Trophoblast cell (in vitro differentiated cells and primary cell): ENCODE measurements at regions not wholly inside any gene's neighbourhood (a gene's known extent, or its start where the extent isn't known, plus 50 kb on each side); places are given as distances from the start of the nearest gene placed in this dataset.

Experiments used
- DNase-seq, 2 donors: peaks; one replicate each; pipeline ENCODE4 v3.0.0-alpha.2; 2016
- H2AFZ ChIP-seq: 2 replicates; pipeline ENCODE4 v1.6.1; 2013; ENCODE audit warnings: low read length, moderate library complexity, mild to moderate bottlenecking; ENCODE audit not compliant: insufficient read depth, poor library complexity
- H2AK5ac ChIP-seq: 2 replicates; pipeline ENCODE4 v1.6.1; 2013; ENCODE audit warnings: mild to moderate bottlenecking, low read length
- H2BK120ac ChIP-seq: 2 replicates; pipeline ENCODE4 v1.6.1; 2013; ENCODE audit warnings: low read length, mild to moderate bottlenecking, moderate library complexity; ENCODE audit not compliant: insufficient read depth, poor library complexity
- H2BK12ac ChIP-seq: 2 replicates; pipeline ENCODE4 v1.6.1; 2013; ENCODE audit warnings: mild to moderate bottlenecking, low read length, moderate library complexity
- H2BK5ac ChIP-seq: 2 replicates; pipeline ENCODE4 v1.6.1; 2013; ENCODE audit warnings: low read length, low read depth, moderate library complexity, mild to moderate bottlenecking; ENCODE audit not compliant: poor library complexity
- H3K14ac ChIP-seq: 2 replicates; pipeline ENCODE4 v1.6.1; 2013; ENCODE audit warnings: mild to moderate bottlenecking, low read length
- H3K18ac ChIP-seq: 2 replicates; pipeline ENCODE4 v1.6.1; 2013; ENCODE audit warnings: mild to moderate bottlenecking, low read length
- H3K23ac ChIP-seq: 2 replicates; pipeline ENCODE4 v1.6.1; 2013; ENCODE audit warnings: low read length
- H3K27ac ChIP-seq: 2 replicates; pipeline ENCODE4 v1.5.1; 2013; ENCODE audit warnings: low read depth, mild to moderate bottlenecking, inconsistent platforms, low read length, moderate library complexity
- H3K27me3 ChIP-seq: 2 replicates; pipeline ENCODE4 v1.6.1; 2013; ENCODE audit warnings: inconsistent platforms, mild to moderate bottlenecking, low read length, moderate library complexity; ENCODE audit not compliant: insufficient read depth
- H3K36me3 ChIP-seq, 2 experiments: 1 replicate in 1 of 2; 2 replicates in 1 of 2; pipeline ENCODE4 v1.6.1; 2013; ENCODE audit warnings: low read length in 2 of 2, mild to moderate bottlenecking in 2 of 2, moderate library complexity in 1 of 2; ENCODE audit not compliant: insufficient read depth in 2 of 2, control insufficient read depth in 1 of 2
- H3K4ac ChIP-seq: 2 replicates; pipeline ENCODE4 v1.6.1; 2013; ENCODE audit warnings: low read depth, mild to moderate bottlenecking, low read length, moderate library complexity
- H3K4me1 ChIP-seq, 2 experiments: 1 replicate in 1 of 2; 2 replicates in 1 of 2; pipeline ENCODE4 v1.6.1; 2013; ENCODE audit warnings: low read length in 2 of 2, mild to moderate bottlenecking in 2 of 2, moderate library complexity in 1 of 2; ENCODE audit not compliant: insufficient read depth in 2 of 2, control insufficient read depth in 1 of 2
- H3K4me2 ChIP-seq: 2 replicates; pipeline ENCODE4 v1.6.1; 2013; ENCODE audit warnings: inconsistent platforms, mild to moderate bottlenecking, low read length, moderate library complexity
- H3K4me3 ChIP-seq: 2 replicates; pipeline ENCODE4 v1.5.1; 2013; ENCODE audit warnings: mild to moderate bottlenecking, low read depth, low read length, inconsistent platforms
- H3K79me1 ChIP-seq: one replicate; pipeline ENCODE4 v1.6.1; 2013; ENCODE audit warnings: low read length
- H3K79me2 ChIP-seq: 2 replicates; pipeline ENCODE4 v1.6.1; 2013; ENCODE audit warnings: low read length, mild to moderate bottlenecking; ENCODE audit not compliant: control insufficient read depth, insufficient read depth, poor library complexity
- H3K9ac ChIP-seq: 2 replicates; pipeline ENCODE4 v1.6.1; 2013; ENCODE audit warnings: mild to moderate bottlenecking, low read length
- H3K9me3 ChIP-seq: 2 replicates; pipeline ENCODE4 v1.6.1; 2013; ENCODE audit warnings: low read depth, mild to moderate bottlenecking, control low read depth, inconsistent platforms, low read length; ENCODE audit not compliant: insufficient read depth
- H4K12ac ChIP-seq: 2 replicates; pipeline ENCODE4 v1.6.1; 2013; ENCODE audit warnings: low read depth, mild to moderate bottlenecking, low read length, moderate library complexity
- H4K8ac ChIP-seq: 2 replicates; pipeline ENCODE4 v1.6.1; 2013; ENCODE audit warnings: low read depth, mild to moderate bottlenecking, low read length, moderate library complexity
- H4K91ac ChIP-seq: one replicate; pipeline ENCODE4 v1.6.1; 2013; ENCODE audit warnings: low read depth, mild to moderate bottlenecking, low read length, moderate library complexity
- WGBS: extraction: QIAGEN DNeasy Blood & Tissue Kit; methylation state at CpG from one replicate; pipeline ENCODE4 v1.1.7; 2013; ENCODE audit warnings: missing lambda C conversion rate; ENCODE audit not compliant: insufficient read length, insufficient coverage; ENCODE audit errors: extremely low coverage; 5-methylcytosine and 5-hydroxymethylcytosine counted together

DNA sequence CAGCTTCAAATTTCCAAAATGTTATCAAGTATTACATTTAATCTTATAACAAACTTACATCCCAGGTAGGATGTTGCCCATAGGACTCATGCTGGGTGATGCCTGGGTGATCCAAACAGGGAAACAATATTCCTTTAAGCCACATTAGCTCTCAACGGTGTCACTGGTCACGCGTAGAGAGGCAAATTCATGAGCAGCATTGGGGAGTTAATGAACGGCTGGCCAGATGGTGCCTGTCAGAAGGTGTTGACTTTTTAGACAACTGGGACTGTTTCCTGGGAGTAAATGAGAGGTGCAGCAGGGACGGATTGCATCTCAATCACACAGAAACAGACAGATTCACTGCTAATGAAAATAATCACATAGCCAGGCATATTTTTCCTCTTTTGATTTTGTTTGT is 83.3 kb upstream of the ID4 start:
- no peak overlapping the region for H4K91ac ChIP-seq
- H3K18ac ChIP-seq = no peak overlapping the region
- no peak overlapping the region for H2AFZ ChIP-seq
- H3K4ac ChIP-seq = no peak overlapping the region
- no peak overlapping the region for H4K8ac ChIP-seq
- no peaks in the 10 kb centered on the region for H3K27me3 ChIP-seq
- H3K9ac ChIP-seq = no peak overlapping the region
- no peak overlapping the region for H3K4me2 ChIP-seq
- peaks cover 10% of the 10 kb centered on the region for H3K79me1 ChIP-seq
- H3K79me2 ChIP-seq = no peaks in the 10 kb centered on the region
- H3K9me3 ChIP-seq = no peaks in the 10 kb centered on the region
- H2AK5ac ChIP-seq = no peak overlapping the region
- no peak overlapping the region for H2BK5ac ChIP-seq
- peak overlapping the region; percentile 17 for H2BK120ac ChIP-seq
- peaks cover 0 to 4% of the 10 kb centered on the region in 2 experiments for H3K4me1 ChIP-seq
- no peak for DNase-seq
- no peak overlapping the region for H3K23ac ChIP-seq
- no peak overlapping the region for H3K27ac ChIP-seq
- WGBS = no CpG with 5 or more reads among the region's 5 CpGs
- H4K12ac ChIP-seq = no peak overlapping the region
- no peaks in the 10 kb centered on the region for H3K36me3 ChIP-seq
- no peak overlapping the region for H3K14ac ChIP-seq
- no peak overlapping the region for H3K4me3 ChIP-seq
- peak overlapping the region; percentile 43 for H2BK12ac ChIP-seq

DNA sequence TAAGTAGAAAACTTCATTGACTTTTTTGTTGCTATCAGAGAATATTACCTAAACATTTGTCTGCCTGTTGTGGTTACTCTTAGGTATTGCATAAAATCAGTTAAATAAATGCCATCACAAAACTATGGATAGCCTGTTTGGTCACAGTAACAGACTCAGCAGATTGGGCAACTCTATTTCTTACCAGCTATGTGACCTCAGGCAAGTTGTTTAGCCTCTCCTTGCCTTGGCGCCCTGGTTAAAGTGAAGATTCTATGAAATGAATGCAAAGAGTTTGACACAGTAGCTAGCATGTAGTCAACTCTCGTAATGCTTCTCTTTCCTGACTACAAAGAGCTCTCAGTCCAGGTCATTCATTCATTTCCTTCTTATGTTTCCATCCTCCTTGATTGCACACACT is 82.5 kb upstream of the ID4 start:
- no peak overlapping the region for H3K4ac ChIP-seq
- H3K9ac ChIP-seq = no peak overlapping the region
- H3K27me3 ChIP-seq = no peaks in the 10 kb centered on the region
- no peak overlapping the region for H3K18ac ChIP-seq
- DNase-seq = peak; percentile 72 to 89
- no peak overlapping the region for H3K4me2 ChIP-seq
- H3K36me3 ChIP-seq = no peaks in the 10 kb centered on the region
- peaks cover 0 to 4% of the 10 kb centered on the region in 2 experiments for H3K4me1 ChIP-seq
- no peak overlapping the region for H2AFZ ChIP-seq
- H3K79me1 ChIP-seq = peaks cover 10% of the 10 kb centered on the region
- no peak overlapping the region for H2AK5ac ChIP-seq
- no peak overlapping the region for H4K12ac ChIP-seq
- H3K14ac ChIP-seq = no peak overlapping the region
- H2BK12ac ChIP-seq = no peak overlapping the region
- no CpG with 5 or more reads among the region's 2 CpGs for WGBS
- H4K91ac ChIP-seq = no peak overlapping the region
- no peak overlapping the region for H3K27ac ChIP-seq
- no peak overlapping the region for H2BK5ac ChIP-seq
- H2BK120ac ChIP-seq = no peak overlapping the region
- H4K8ac ChIP-seq = no peak overlapping the region
- H3K9me3 ChIP-seq = no peaks in the 10 kb centered on the region
- H3K23ac ChIP-seq = no peak overlapping the region
- H3K79me2 ChIP-seq = no peaks in the 10 kb centered on the region
- H3K4me3 ChIP-seq = no peak overlapping the region

DNA sequence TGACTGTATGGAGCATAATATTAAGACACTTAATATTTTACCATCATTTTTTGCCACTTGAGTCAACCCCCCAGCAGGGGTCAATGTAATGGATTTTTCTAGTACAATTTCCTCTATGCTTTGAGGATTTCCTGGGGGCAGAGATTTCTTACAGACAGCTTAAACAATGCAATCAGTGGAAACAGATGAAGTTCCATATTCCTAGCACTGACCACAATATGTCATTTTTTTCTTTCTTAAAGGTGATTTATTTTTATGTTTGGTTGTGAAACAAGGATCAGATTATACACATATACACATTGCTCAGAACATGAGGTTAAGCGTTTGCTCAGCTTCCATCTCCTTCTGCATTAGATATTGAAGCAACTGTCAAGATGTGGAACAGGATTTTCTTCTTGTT is 82.0 kb upstream of the ID4 start:
- DNase-seq = no peak
- no peaks in the 10 kb centered on the region for H3K36me3 ChIP-seq
- H4K91ac ChIP-seq = no peak overlapping the region
- H4K12ac ChIP-seq = no peak overlapping the region
- peaks cover 0 to 4% of the 10 kb centered on the region in 2 experiments for H3K4me1 ChIP-seq
- no peak overlapping the region for H3K4me2 ChIP-seq
- H3K27me3 ChIP-seq = no peaks in the 10 kb centered on the region
- H2BK12ac ChIP-seq = no peak overlapping the region
- H2BK120ac ChIP-seq = no peak overlapping the region
- H3K4me3 ChIP-seq = no peak overlapping the region
- no peak overlapping the region for H4K8ac ChIP-seq
- no peaks in the 10 kb centered on the region for H3K9me3 ChIP-seq
- peaks cover 10% of the 10 kb centered on the region for H3K79me1 ChIP-seq
- H3K18ac ChIP-seq = no peak overlapping the region
- H2AK5ac ChIP-seq = no peak overlapping the region
- H3K23ac ChIP-seq = no peak overlapping the region
- H3K14ac ChIP-seq = no peak overlapping the region
- no peak overlapping the region for H3K27ac ChIP-seq
- H3K9ac ChIP-seq = no peak overlapping the region
- no peaks in the 10 kb centered on the region for H3K79me2 ChIP-seq
- no CpG with 5 or more reads among the region's 1 CpG for WGBS
- no peak overlapping the region for H3K4ac ChIP-seq
- no peak overlapping the region for H2BK5ac ChIP-seq
- no peak overlapping the region for H2AFZ ChIP-seq

DNA sequence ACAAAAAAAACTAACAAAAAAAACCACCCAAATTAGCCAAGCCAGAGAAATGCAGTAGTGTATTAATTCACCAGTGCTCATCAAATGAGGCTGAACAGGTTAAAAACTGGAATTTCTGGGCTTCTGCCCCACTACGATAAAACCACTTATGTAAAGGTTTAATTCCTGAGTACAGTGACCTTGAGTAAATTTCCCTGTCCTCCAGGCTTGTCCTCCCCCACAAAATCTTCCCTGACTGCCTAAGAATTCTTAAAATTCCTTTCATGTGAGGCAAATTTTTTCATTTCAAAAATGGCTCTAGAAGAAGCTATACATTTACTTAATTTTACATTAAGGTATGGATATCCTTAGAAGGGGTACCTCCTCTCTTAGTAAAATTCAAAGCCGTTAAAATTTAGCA is 80.1 kb upstream of the ID4 start:
- Histone ChIP-seq H3K4me3 (no peak overlapping the region), H3K18ac (no peak overlapping the region), H2BK5ac (no peak overlapping the region), H3K4ac (no peak overlapping the region), H3K27me3 (no peaks in the 10 kb centered on the region), H3K9ac (no peak overlapping the region), H4K91ac (peak overlapping the region; percentile 82), H3K4me1 (peaks cover 0 to 4% of the 10 kb centered on the region in 2 experiments), H3K14ac (no peak overlapping the region), H2AFZ (no peak overlapping the region), H3K23ac (no peak overlapping the region), H3K36me3 (no peaks in the 10 kb centered on the region), H4K12ac (no peak overlapping the region), H2BK120ac (no peak overlapping the region), H3K4me2 (no peak overlapping the region), H3K9me3 (no peaks in the 10 kb centered on the region), H2AK5ac (no peak overlapping the region), H3K27ac (peak overlapping the region; percentile 71), H2BK12ac (no peak overlapping the region), H3K79me2 (no peaks in the 10 kb centered on the region), H4K8ac (peak overlapping the region; percentile 46), H3K79me1 (peaks cover 10% of the 10 kb centered on the region)
- WGBS = no CpG with 5 or more reads among the region's 2 CpGs
- DNase-seq = peak in 1 of 2 donors; percentile 39
